ENCODE measurements at regions not wholly inside any gene's neighbourhood (a gene's known extent, or its start where the extent isn't known, plus 50 kb on each side); places are given as distances from the start of the nearest gene placed in this dataset.

GRCh38 chr4:31171362-31171761, 451.2 kb downstream of the PCDH7 start:
- TF ChIP-seq, protein P1, sequence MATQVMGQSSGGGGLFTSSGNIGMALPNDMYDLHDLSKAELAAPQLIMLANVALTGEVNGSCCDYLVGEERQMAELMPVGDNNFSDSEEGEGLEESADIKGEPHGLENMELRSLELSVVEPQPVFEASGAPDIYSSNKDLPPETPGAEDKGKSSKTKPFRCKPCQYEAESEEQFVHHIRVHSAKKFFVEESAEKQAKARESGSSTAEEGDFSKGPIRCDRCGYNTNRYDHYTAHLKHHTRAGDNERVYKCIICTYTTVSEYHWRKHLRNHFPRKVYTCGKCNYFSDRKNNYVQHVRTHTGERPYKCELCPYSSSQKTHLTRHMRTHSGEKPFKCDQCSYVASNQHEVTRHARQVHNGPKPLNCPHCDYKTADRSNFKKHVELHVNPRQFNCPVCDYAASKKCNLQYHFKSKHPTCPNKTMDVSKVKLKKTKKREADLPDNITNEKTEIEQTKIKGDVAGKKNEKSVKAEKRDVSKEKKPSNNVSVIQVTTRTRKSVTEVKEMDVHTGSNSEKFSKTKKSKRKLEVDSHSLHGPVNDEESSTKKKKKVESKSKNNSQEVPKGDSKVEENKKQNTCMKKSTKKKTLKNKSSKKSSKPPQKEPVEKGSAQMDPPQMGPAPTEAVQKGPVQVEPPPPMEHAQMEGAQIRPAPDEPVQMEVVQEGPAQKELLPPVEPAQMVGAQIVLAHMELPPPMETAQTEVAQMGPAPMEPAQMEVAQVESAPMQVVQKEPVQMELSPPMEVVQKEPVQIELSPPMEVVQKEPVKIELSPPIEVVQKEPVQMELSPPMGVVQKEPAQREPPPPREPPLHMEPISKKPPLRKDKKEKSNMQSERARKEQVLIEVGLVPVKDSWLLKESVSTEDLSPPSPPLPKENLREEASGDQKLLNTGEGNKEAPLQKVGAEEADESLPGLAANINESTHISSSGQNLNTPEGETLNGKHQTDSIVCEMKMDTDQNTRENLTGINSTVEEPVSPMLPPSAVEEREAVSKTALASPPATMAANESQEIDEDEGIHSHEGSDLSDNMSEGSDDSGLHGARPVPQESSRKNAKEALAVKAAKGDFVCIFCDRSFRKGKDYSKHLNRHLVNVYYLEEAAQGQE (IDR thresholded peaks at IDR 0.05; ENCODE audit: insufficient read depth in 1 of 2, low read depth in 2 of 2, low read length in 1 of 2), result no peak
- TF ChIP-seq POLR2AphosphoS5 (IDR thresholded peaks at IDR 0.05; ENCODE audit: low read depth, low read length), result no peak
- no peak for TF ChIP-seq CTCF (IDR thresholded peaks at IDR 0.05)
- no peak for TF ChIP-seq SIN3A (IDR thresholded peaks at IDR 0.05; ENCODE audit: borderline replicate concordance, insufficient read depth, low read depth, low read length)
- no peak for TF ChIP-seq TCF7L2 (IDR thresholded peaks at IDR 0.05; ENCODE audit: low read depth, low read length)

All from Panc1 (cell line).